ENCODE measurements at regions not wholly inside any gene's neighbourhood (a gene's known extent, or its start where the extent isn't known, plus 50 kb on each side); places are given as distances from the start of the nearest gene placed in this dataset.

DNA sequence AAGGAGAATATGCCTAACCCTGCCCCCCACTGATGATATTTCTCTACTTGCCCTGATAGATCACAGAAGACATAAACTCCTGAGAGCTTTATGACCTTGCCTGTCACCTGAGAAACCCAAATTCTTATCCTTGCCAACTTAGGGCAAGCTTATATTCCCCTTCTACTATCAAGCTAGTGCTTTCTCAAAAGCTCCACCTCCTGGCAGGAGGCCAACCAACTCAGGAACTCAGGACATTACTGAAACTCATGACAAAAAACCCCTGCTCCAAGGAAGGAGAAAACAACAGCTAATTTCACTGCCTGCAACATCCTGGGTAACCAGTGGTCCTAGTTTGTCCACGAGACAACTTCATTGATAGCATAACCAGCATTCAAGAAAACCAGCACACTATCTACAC lies 60.9 kb upstream of the FSCB start:
- TF ChIP-seq, protein P1, sequence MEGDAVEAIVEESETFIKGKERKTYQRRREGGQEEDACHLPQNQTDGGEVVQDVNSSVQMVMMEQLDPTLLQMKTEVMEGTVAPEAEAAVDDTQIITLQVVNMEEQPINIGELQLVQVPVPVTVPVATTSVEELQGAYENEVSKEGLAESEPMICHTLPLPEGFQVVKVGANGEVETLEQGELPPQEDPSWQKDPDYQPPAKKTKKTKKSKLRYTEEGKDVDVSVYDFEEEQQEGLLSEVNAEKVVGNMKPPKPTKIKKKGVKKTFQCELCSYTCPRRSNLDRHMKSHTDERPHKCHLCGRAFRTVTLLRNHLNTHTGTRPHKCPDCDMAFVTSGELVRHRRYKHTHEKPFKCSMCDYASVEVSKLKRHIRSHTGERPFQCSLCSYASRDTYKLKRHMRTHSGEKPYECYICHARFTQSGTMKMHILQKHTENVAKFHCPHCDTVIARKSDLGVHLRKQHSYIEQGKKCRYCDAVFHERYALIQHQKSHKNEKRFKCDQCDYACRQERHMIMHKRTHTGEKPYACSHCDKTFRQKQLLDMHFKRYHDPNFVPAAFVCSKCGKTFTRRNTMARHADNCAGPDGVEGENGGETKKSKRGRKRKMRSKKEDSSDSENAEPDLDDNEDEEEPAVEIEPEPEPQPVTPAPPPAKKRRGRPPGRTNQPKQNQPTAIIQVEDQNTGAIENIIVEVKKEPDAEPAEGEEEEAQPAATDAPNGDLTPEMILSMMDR (IDR thresholded peaks at IDR 0.05 in 8 of 11, conservative IDR thresholded peaks at IDR 0.05 in 3 of 11): no peak
- no peak for TF ChIP-seq POLR2A (IDR thresholded peaks at IDR 0.05)
- TF ChIP-seq POLR2AphosphoS5 (IDR thresholded peaks at IDR 0.05): no peak
- Histone ChIP-seq H3K36me3 (no peaks in the 10 kb centered on the region), H3K27me3 (replicated peaks in 1 of 7) (no peaks in the 10 kb centered on the region), H3K4me1 (no peaks in the 10 kb centered on the region), H3K27ac (no peak overlapping the region), H3K9me3 (peaks cover 0 to 34% (median 19%) of the 10 kb centered on the region in 8 donors), H3K4me3 (no peak overlapping the region)
- intact Hi-C loops (cut with DNase I; ENCODE audit: low total_unique reads): no loop called here
- WGBS, 5 donors: 55 to 75% (median 64%) methylated on average over 1 of the region's 1 CpG
- no peak for DNase-seq

DNA sequence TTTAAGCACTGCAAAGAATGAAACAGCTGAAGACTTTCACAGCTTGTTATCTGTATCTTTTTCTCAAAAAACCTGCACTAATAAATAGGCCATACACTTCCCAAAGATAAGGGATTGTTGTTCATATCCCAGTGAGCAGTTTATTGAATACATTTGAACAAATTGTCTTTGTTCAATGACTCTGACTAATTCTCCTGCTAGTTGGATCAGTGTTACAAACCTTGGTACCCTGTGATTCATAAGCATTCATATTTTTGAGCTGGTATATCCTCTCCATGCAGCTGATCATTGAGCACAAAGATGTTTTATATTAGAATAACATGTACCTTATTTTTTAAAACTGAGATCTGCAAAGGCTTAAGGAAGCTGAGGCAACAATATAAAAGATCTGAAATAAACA lies 58.9 kb upstream of the FSCB start:
- Histone ChIP-seq H3K4me3 (no peak overlapping the region), H3K36me3 (no peaks in the 10 kb centered on the region), H3K27me3 (replicated peaks in 1 of 7) (no peaks in the 10 kb centered on the region), H3K27ac (no peak overlapping the region), H3K4me1 (no peaks in the 10 kb centered on the region), H3K9me3 (peaks cover 0 to 21% (median 4%) of the 10 kb centered on the region in 8 donors)
- intact Hi-C loops (cut with DNase I; ENCODE audit: low total_unique reads): no loop called here
- TF ChIP-seq POLR2A (IDR thresholded peaks at IDR 0.05) (no peak), POLR2AphosphoS5 (IDR thresholded peaks at IDR 0.05) (no peak)
- TF ChIP-seq, protein P1 (IDR thresholded peaks at IDR 0.05 in 8 of 11, conservative IDR thresholded peaks at IDR 0.05 in 3 of 11): no peak
- no peak for DNase-seq

DNA sequence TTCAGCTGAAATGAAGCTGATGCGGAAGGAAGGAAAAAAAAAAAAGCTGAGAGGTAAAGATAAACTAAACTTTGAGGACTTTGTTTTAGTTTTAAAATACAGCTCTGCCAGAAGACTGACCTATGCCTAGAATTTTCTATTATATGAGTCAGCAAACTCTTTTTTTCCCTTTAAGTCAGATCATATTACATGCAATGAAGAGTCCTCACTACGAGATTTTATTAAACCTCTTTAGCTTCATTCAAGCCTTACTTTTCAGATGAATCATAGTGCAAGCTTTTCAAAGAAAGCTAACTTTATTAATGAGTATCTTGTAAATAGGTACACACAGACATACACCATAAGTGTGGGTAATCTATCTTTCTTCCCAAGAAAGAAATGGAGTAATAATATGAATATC lies 57.8 kb upstream of the FSCB start:
- no peak overlapping the region for H3K27ac ChIP-seq
- no peak for DNase-seq
- H3K27me3 ChIP-seq (replicated peaks in 1 of 7): no peaks in the 10 kb centered on the region
- peaks cover 0 to 18% (median 4%) of the 10 kb centered on the region in 8 donors for H3K9me3 ChIP-seq
- TF ChIP-seq, protein P1 (IDR thresholded peaks at IDR 0.05 in 8 of 11, conservative IDR thresholded peaks at IDR 0.05 in 3 of 11): no peak
- TF ChIP-seq POLR2AphosphoS5 (IDR thresholded peaks at IDR 0.05) (no peak), POLR2A (IDR thresholded peaks at IDR 0.05) (no peak)
- intact Hi-C loops (cut with DNase I; ENCODE audit: low total_unique reads): no loop called here
- 69 to 79% (median 71%) methylated on average over 2 of the region's 2 CpGs for WGBS, 5 donors
- H3K36me3 ChIP-seq: no peaks in the 10 kb centered on the region
- H3K4me1 ChIP-seq: no peaks in the 10 kb centered on the region
- no peak overlapping the region for H3K4me3 ChIP-seq
